Endothelial cell of umbilical vein (primary cell): ENCODE measurements at regions not wholly inside any gene's neighbourhood (a gene's known extent, or its start where the extent isn't known, plus 50 kb on each side); places are given as distances from the start of the nearest gene placed in this dataset.

Experiments used
- BruUV-seq: library from RNA; stranded (reverse); fragments of 400-500 nt; replicated peaks from 2 replicates; lab custom pipeline; 2021; lab: Mats Ljungman, UMichigan
- CTCF ChIA-PET: fragments of 300-600, 350-600 bp; sonication (Branson Sonifier 250); formaldehyde crosslinking; loops from one replicate; lab custom pipeline; 2021; ENCODE audit warnings: antibody characterized with exemption, inconsistent platforms; lab: Charles Lee
- POLR2A ChIA-PET: fragments of 300-600, 350-600 bp; sonication (Branson Sonifier 250); formaldehyde crosslinking; loops from one replicate; lab custom pipeline; 2021; ENCODE audit warnings: antibody characterized with exemption, inconsistent platforms; lab: Charles Lee
- DNase-seq: peaks from one replicate; pipeline ENCODE4 v3.0.0-alpha.2; 2011; ENCODE audit warnings: low read depth, low spot score
- FAIRE-seq: peaks from 2 replicates; lab custom pipeline; 2011; peaks lifted over from hg19 to GRCh38; lab: Jason Lieb, UNC
- H2AFZ ChIP-seq: 2 replicates; pipeline ENCODE4 v1.6.0; 2012; ENCODE audit warnings: low read depth, low read length, control low read depth, inconsistent platforms
- H3K27ac ChIP-seq: 2 replicates; pipeline ENCODE4 v1.5.1; 2011; ENCODE audit warnings: low read depth, mild to moderate bottlenecking, control low read depth, low read length, moderate library complexity; ENCODE audit not compliant: insufficient read depth
- H3K27me3 ChIP-seq, 2 experiments: 2 replicates each; pipeline versions ENCODE4 v1.6.0 to v1.6.1; 2011; ENCODE audit warnings: low read length in 2 of 2, mixed read lengths in 1 of 2; ENCODE audit not compliant: control insufficient read depth in 2 of 2, insufficient read depth in 2 of 2
- H3K36me3 ChIP-seq, 2 experiments: 2 replicates in 1 of 2; 3 replicates in 1 of 2; pipeline ENCODE4 v1.5.1; 2011; ENCODE audit warnings: low read length in 2 of 2, mild to moderate bottlenecking in 1 of 2, moderate library complexity in 1 of 2; ENCODE audit not compliant: control insufficient read depth in 2 of 2, insufficient read depth in 2 of 2; ENCODE audit errors: extremely low read depth in 1 of 2
- H3K4me1 ChIP-seq: 3 replicates; pipeline ENCODE4 v1.5.1; 2011; ENCODE audit warnings: mild to moderate bottlenecking, low read length; ENCODE audit not compliant: control insufficient read depth, insufficient read depth; ENCODE audit errors: extremely low read depth
- H3K4me2 ChIP-seq: 2 replicates; pipeline ENCODE4 v1.6.1; 2011; ENCODE audit warnings: low read length, control low read depth, mixed read lengths; ENCODE audit not compliant: insufficient read depth
- H3K4me3 ChIP-seq, 3 experiments: fragments of 200-600 bp in 1 of 3; sonication (generic), shearing (Covaris generic) in 1 of 3; replicated peaks in 1 of 3; 2 replicates each; pipeline ENCODE4 v1.5.1; 2011 to 2016; ENCODE audit warnings: control low read depth in 3 of 3, low read length in 3 of 3, mild to moderate bottlenecking in 2 of 3, inconsistent platforms in 1 of 3, low read depth in 1 of 3, moderate library complexity in 1 of 3; ENCODE audit not compliant: insufficient read depth in 1 of 3
- H3K79me2 ChIP-seq: 2 replicates; pipeline ENCODE4 v1.6.0; 2012; ENCODE audit warnings: low read length, inconsistent platforms; ENCODE audit not compliant: control insufficient read depth, insufficient read depth
- H3K9ac ChIP-seq: replicated peaks from 2 replicates; pipeline ENCODE3; 2011; ENCODE audit warnings: low read length, control low read depth; ENCODE audit not compliant: insufficient read depth; ENCODE audit errors: extremely low read depth
- H3K9me1 ChIP-seq: replicated peaks from 3 replicates; pipeline ENCODE4 v1.6.0; 2011; ENCODE audit warnings: mild to moderate bottlenecking, low read length; ENCODE audit not compliant: control insufficient read depth, insufficient read depth; ENCODE audit errors: extremely low read depth
- H3K9me3 ChIP-seq: replicated peaks from 2 replicates; pipeline ENCODE4 v1.5.1; 2012; ENCODE audit warnings: low read length, inconsistent platforms; ENCODE audit not compliant: control insufficient read depth, insufficient read depth
- H4K20me1 ChIP-seq: replicated peaks from 2 replicates; pipeline ENCODE3; 2011; ENCODE audit warnings: mild to moderate bottlenecking, low read length; ENCODE audit not compliant: control insufficient read depth, insufficient read depth; ENCODE audit errors: extremely low read depth
- EZH2 ChIP-seq: IDR thresholded peaks from 2 replicates; pipeline ENCODE4 v1.6.1; 2012; ENCODE audit warnings: borderline replicate concordance, low read depth, mild to moderate bottlenecking, moderate library complexity, low read length, inconsistent platforms; ENCODE audit not compliant: severe bottlenecking
- FOS ChIP-seq: IDR thresholded peaks from 2 replicates; pipeline ENCODE4 v1.6.1; 2011; ENCODE audit warnings: mild to moderate bottlenecking, low read length, moderate library complexity, borderline replicate concordance; ENCODE audit not compliant: insufficient read depth
- GATA2 ChIP-seq: IDR thresholded peaks from 2 replicates; pipeline ENCODE4 v1.7.0; 2011; ENCODE audit warnings: low read depth, mild to moderate bottlenecking, moderate library complexity, mixed read lengths, low read length; ENCODE audit not compliant: insufficient read length, insufficient read depth
- JUN ChIP-seq: IDR thresholded peaks from 2 replicates; pipeline ENCODE4 v1.6.1; 2011; ENCODE audit warnings: borderline replicate concordance, low read depth; ENCODE audit not compliant: insufficient read length, insufficient read depth
- MYC ChIP-seq: IDR thresholded peaks from one replicate; pipeline ENCODE4 v1.6.1; 2011; ENCODE audit warnings: mild to moderate bottlenecking, low read depth, low read length
- POLR2A ChIP-seq: IDR thresholded peaks from 2 replicates; pipeline ENCODE4 v1.6.1; 2012; ENCODE audit warnings: low read depth, mild to moderate bottlenecking, control low read depth, low read length
- POLR2AphosphoS5 ChIP-seq: IDR thresholded peaks from 2 replicates; pipeline ENCODE4 v1.6.1; 2012; ENCODE audit warnings: low read depth, mild to moderate bottlenecking, control low read depth, low read length, moderate library complexity; ENCODE audit not compliant: insufficient read depth
- dilution Hi-C: fragments of 300-500 bp; cut with MboI; formaldehyde crosslinking; loops from one replicate; pipeline ENCODE4 v1.15.0; 2019; ENCODE audit warnings: low sequenced_read_pairs; ENCODE audit not compliant: extremely low pct_ligation_motif_present
- intact Hi-C: fragments of 100-400 bp; cut with micrococcal nuclease; formaldehyde crosslinking; loops from one replicate; pipeline ENCODE4 v1.10.0; 2022
- TF ChIP-seq, protein P1 (sequence below): IDR thresholded peaks from 2 replicates; pipeline ENCODE4 v1.6.1; 2011; ENCODE audit not compliant: insufficient read depth, insufficient read length
- TF ChIP-seq, protein P2 (sequence below), 2 donors: IDR thresholded peaks; 1 replicate in 1 of 2; 2 replicates in 1 of 2; pipeline ENCODE4 v1.5.1; 2011; ENCODE audit warnings: low read length in 2 of 2, mild to moderate bottlenecking in 2 of 2, moderate library complexity in 2 of 2, control low read depth in 1 of 2, inconsistent platforms in 1 of 2, low read depth in 1 of 2; ENCODE audit not compliant: insufficient read depth in 1 of 2; ENCODE audit errors: extremely low read depth in 1 of 2

DNA sequence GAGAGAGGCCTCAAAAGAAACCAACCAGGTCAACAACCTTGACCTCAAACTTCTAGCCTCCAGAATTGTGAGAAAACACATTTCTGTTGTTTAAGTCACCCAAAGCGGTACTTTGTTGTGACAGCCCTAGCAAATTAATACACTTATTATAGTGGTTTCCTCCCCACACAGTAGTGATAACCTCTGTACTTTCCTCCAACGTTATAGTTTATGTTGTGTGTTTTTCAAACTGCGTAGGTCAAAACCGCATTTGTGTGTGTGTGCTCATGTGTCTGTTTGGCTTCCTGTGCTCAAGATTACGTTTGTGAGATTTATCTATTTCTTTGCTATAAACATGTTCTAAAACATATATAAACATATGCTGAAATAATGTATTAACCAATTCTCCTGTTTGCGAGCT lies 667.8 kb upstream of the USP24 start:
- Histone ChIP-seq H3K27me3 (no peaks in the 10 kb centered on the region), H2AFZ (no peak overlapping the region), H3K4me2 (no peak overlapping the region), H3K4me1 (no peaks in the 10 kb centered on the region), H3K9ac (no peak overlapping the region), H3K4me3 (no peak overlapping the region), H3K9me3 (no peaks in the 10 kb centered on the region), H3K27ac (no peak overlapping the region), H3K79me2 (no peaks in the 10 kb centered on the region), H3K9me1 (no peaks in the 10 kb centered on the region), H3K36me3 (no peaks in the 10 kb centered on the region), H4K20me1 (no peaks in the 10 kb centered on the region)
- DNase-seq (no peak), FAIRE-seq (no peak)
- ChIA-PET CTCF (interaction anchor here (1.3 kb wide), 1 partner anchor 13 kb away, joined by 5 read pairs; no protein-coding TSS in a partner anchor), POLR2A (no interaction called here)
- dilution Hi-C loops (no loop called here), intact Hi-C loops (no loop called here)
- no peak for TF ChIP-seq MYC
- no peak for TF ChIP-seq EZH2
- TF ChIP-seq, protein P1, sequence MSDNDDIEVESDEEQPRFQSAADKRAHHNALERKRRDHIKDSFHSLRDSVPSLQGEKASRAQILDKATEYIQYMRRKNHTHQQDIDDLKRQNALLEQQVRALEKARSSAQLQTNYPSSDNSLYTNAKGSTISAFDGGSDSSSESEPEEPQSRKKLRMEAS, result no peak
- no peak for TF ChIP-seq POLR2AphosphoS5
- no peak for TF ChIP-seq GATA2
- no peak for TF ChIP-seq FOS
- TF ChIP-seq POLR2A, result no peak
- TF ChIP-seq JUN, result no peak
- TF ChIP-seq, protein P2, sequence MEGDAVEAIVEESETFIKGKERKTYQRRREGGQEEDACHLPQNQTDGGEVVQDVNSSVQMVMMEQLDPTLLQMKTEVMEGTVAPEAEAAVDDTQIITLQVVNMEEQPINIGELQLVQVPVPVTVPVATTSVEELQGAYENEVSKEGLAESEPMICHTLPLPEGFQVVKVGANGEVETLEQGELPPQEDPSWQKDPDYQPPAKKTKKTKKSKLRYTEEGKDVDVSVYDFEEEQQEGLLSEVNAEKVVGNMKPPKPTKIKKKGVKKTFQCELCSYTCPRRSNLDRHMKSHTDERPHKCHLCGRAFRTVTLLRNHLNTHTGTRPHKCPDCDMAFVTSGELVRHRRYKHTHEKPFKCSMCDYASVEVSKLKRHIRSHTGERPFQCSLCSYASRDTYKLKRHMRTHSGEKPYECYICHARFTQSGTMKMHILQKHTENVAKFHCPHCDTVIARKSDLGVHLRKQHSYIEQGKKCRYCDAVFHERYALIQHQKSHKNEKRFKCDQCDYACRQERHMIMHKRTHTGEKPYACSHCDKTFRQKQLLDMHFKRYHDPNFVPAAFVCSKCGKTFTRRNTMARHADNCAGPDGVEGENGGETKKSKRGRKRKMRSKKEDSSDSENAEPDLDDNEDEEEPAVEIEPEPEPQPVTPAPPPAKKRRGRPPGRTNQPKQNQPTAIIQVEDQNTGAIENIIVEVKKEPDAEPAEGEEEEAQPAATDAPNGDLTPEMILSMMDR (IDR thresholded peaks at IDR 0.05; ENCODE audit: extremely low read depth in 1 of 2, insufficient read depth in 1 of 2, low read depth in 1 of 2, low read length in 2 of 2), result no peak
- no TSS peak for BruUV-seq
